ENCODE measurements at regions not wholly inside any gene's neighbourhood (a gene's known extent, or its start where the extent isn't known, plus 50 kb on each side); places are given as distances from the start of the nearest gene placed in this dataset.

DNA sequence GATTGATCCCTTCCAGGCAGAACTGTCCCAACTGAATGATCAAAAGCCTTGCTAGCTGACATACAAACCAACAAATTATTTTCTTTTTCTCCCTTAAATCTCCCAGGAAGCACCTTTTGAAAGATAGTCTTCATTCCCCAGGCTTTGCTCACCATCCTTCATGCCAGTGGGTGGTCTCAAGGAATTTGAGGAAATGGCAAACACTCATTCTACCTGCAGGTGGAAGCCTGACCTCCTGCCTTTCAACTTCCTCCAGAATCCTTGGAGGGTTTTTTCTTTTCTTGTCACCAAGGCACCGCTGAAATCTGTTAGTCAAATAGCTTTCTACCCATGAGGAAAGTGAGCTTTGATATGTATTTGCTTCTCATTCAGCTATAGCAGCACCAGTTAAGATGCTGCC lies 128.5 kb downstream of the WIF1 start:
- no peak for DNase-seq
- 0 out of 2 replicates have a peak, but pooled peaks cover 3% of the 10 kb centered on the region for H3K9me3 ChIP-seq
- H3K4me3 ChIP-seq = no peak overlapping the region
- H3K27me3 ChIP-seq = no peaks in the 10 kb centered on the region
- H3K36me3 ChIP-seq = no peaks in the 10 kb centered on the region

DNA sequence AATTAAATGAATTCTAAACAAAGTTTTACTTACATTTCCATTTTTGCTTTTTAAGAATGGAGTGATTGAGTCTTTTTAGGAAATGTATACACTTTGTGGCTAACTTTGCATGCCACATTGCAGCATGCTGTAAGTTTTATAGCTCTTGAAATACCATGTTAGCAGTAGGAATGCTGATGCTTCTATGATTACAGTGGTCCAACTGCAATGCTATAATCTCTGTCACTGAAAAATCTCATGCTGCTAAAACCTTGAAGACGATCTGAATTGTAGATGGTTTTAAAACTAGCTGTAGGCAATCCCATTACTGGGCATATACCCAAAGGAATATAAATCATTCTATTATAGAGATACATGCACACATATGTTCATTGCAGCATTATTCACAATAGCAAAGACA lies 127.6 kb downstream of the WIF1 start:
- H3K36me3 ChIP-seq = no peaks in the 10 kb centered on the region
- no peaks in the 10 kb centered on the region for H3K27me3 ChIP-seq
- no peak for DNase-seq
- no peak overlapping the region for H3K4me3 ChIP-seq
- H3K9me3 ChIP-seq = 0 out of 2 replicates have a peak, but pooled peaks cover 3% of the 10 kb centered on the region

DNA sequence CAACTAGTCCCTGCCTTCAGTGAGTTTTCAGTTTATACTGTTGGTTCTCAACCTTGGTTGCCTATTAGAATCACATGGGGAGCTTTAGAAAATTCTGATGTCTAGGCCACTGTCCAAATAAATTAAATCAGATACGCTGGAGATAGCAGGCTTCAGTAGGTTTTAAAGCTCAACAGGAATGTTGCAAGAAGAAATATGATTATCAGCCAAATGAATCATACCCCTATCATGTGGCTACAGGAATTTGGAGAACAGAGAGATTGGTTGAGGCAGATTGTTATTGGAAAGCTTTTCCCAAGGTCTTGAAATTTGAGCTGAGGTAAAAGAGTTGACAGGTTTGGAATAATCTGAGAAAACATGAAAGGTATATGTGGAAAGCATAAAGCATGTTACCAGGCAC lies 125.3 kb downstream of the WIF1 start:
- no peak for DNase-seq
- H3K27me3 ChIP-seq = no peaks in the 10 kb centered on the region
- H3K4me3 ChIP-seq = no peak overlapping the region
- H3K9me3 ChIP-seq = 0 out of 2 replicates have a peak, but pooled peaks cover 3% of the 10 kb centered on the region
- no peaks in the 10 kb centered on the region for H3K36me3 ChIP-seq

DNA sequence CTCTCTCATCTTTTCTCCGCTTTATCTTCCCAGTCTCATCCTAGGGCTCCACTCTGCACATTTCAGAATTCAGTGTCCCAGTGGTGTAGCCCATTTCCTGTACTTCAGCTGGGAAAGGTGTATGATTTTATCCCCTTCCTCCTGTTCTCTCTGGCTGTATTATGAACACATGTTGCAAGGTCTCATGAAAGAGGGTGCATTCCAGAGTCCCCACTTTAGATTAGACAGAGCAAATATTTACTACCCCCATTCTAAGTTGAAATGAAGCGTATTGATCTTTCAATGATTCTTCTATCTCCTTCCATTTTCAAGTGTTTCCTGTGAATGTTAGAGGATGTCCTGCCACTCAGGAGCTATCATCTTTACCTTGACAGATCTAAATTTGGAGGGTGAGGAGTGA lies 123.2 kb downstream of the WIF1 start:
- DNase-seq = no peak
- Histone ChIP-seq H3K4me3 (no peak overlapping the region), H3K9me3 (0 out of 2 replicates have a peak, but pooled peaks cover 5% of the 10 kb centered on the region), H3K36me3 (no peaks in the 10 kb centered on the region), H3K27me3 (no peaks in the 10 kb centered on the region)

DNA sequence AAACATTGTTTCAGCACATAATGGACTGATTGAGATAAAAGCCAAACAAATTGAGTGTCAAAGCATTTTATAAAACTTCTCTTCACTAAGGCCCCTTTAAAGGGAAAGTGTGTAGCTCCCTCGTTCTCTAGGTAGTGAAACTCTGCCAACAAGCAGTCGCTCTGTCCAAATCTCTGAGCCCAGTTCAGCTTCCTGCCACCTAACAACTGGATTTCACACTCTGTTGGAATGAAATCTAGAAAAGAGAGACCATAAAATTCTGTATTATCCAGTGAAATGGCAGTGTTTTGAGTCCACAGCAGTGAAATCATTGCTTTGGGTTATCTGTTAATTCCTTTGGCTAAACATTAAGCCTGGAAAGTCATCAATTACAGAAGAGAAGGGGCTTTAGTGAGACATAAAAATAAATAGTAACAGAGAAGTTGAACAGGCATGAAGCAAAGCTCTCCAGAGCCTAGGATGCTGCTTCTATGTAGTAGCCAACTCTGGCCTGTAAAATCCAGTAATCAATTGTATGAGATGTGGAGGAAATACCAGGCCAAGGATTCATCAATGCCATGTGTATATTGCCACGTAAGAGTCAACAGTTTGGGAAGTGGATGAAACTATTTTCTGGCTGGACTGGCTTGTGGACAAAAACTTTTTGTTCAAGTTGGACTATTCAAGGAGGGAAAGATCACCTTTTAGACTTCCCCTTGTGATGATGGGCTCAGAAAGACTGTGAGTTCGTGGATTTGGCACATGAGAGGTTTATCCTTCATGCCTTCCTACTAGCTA lies 122.5 kb downstream of the WIF1 start:
- peak; percentile 73 for DNase-seq

DNA sequence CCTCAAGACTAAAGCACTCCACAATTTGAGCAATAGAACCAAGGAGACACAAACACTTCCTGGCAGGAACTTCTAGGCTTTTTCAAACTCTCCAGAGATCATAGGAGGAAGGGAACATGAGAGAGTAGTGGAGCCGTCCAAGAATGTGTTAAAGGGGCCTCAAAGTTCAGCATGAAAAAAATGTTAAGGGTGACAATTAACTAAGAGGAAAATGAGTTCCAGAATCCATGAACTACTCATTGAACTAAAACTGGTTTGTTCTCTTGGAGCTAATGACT lies 122.0 kb downstream of the WIF1 start:
- Histone ChIP-seq H3K36me3 (no peaks in the 10 kb centered on the region), H3K27me3 (no peaks in the 10 kb centered on the region), H3K4me3 (no peak overlapping the region), H3K9me3 (0 out of 2 replicates have a peak, but pooled peaks cover 5% of the 10 kb centered on the region)
- DNase-seq = no peak

More for the DNA sequence above, 122.5 kb downstream of the WIF1 start:
- H3K36me3 ChIP-seq = no peaks in the 10 kb centered on the region
- no peaks in the 10 kb centered on the region for H3K27me3 ChIP-seq
- H3K4me3 ChIP-seq = no peak overlapping the region
- H3K9me3 ChIP-seq = 0 out of 2 replicates have a peak, but pooled peaks cover 5% of the 10 kb centered on the region

Data from MG63 (cell line).